DMS 273 treated with DMSO at 0.1 percent for 48 hours (cell line): ENCODE measurements at regions not wholly inside any gene's neighbourhood (a gene's known extent, or its start where the extent isn't known, plus 50 kb on each side); places are given as distances from the start of the nearest gene placed in this dataset.
"Not testable (repeated sequence)": the region's sequence is repeated elsewhere in the genome, so short reads cannot be mapped to it uniquely, and the experiment has no call there.

Experiments
- DNase-seq: peaks from one replicate; lab custom pipeline; 2025; lab: John Stamatoyannopoulos, UW

DNA sequence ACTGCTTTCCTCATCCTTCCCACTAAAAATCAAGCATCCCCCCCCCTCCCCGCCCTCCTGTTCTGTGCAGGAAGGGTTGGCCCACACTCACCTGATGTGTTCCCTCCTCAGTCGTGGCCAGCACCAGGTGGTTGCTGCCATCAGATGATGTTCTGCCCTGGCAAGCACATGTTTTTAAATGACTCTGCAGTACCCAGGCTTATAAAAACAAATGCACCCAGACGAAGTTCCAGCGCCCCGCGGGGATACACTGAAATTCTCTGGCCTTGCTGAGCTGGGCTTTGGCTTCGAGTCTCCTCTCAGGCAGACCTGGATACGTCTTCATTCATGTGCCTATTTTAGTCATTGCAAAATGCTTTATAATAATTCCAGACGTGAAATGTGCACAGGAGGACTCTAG, 316.3 kb downstream of the DLEU7 start:
- DNase-seq, result no peak

DNA sequence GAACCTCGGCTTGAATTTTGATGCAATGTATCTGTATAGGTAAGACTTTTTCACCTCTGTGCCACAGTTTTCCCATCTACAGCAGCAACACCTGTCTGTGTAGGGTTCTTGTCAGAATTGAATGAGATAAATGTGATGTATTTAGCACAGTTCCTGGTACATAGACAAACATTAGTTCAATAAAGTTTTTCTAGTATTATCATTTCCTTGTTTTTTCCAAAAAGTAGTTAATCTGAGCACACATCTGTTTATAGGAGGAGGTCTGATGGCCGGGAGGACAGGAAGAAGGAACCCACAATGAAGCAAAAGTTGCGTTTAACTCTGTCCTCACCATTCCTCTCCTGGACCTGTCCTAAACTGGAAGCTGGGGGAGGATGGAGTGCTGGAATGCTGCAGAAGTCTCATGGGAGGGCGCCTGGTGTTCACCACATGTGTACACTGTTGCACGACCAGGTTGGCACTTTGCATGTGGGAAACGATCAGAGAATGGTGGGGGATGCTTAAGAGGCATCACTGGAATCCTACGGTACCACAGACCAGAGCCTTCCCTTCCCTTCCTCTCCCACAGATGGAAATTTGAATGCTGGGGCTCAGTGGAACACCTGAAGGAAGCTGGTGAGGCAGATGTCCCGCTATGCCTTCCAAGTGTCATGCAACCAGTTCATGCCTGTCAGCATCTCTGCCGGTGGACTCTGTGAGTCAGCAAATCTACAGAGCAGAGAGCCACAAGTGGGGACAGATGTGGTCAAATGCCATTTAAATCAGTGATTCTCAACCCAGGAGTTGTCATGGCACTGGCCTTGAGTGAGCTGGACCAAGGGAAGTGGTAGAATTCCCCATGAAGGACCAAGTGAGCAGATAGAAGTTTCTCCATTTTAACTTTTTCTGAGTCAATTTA, 315.6 kb downstream of the DLEU7 start:
- no peak for DNase-seq

DNA sequence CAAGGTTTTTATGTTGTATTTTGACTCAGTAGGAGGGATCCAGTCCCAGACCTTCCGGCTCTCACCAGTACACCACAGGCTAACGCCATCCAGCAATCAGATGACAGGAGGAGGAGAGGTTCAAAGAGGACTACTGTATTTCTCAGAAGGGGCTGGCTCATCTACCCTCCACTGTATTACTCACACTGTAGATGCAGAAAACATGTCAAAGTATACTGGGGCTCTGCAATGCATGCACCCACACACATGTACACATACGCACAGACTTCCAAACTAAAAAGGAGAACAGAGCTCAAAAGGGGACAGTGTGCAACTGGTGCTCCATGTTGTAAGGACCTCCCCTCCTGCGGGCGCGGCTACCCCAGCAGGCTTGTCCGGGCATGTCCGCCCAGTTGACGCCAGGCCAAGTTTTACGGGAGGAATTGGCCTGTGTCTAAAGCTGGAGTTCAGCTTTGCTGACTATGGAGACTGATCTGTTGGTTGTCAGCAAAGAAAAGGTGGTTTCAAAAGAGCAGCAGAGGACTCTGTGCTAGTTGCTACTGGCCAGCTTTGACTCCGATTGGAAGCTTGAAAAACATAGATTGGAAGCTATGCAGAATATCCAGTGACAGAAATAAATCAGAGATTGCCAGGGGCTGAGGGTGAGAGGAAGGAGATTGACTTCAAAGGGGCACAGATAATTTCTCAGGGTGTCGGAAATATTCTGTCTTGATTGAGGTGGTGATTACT, 314.2 kb downstream of the DLEU7 start:
- DNase-seq, result peak; percentile 71

DNA sequence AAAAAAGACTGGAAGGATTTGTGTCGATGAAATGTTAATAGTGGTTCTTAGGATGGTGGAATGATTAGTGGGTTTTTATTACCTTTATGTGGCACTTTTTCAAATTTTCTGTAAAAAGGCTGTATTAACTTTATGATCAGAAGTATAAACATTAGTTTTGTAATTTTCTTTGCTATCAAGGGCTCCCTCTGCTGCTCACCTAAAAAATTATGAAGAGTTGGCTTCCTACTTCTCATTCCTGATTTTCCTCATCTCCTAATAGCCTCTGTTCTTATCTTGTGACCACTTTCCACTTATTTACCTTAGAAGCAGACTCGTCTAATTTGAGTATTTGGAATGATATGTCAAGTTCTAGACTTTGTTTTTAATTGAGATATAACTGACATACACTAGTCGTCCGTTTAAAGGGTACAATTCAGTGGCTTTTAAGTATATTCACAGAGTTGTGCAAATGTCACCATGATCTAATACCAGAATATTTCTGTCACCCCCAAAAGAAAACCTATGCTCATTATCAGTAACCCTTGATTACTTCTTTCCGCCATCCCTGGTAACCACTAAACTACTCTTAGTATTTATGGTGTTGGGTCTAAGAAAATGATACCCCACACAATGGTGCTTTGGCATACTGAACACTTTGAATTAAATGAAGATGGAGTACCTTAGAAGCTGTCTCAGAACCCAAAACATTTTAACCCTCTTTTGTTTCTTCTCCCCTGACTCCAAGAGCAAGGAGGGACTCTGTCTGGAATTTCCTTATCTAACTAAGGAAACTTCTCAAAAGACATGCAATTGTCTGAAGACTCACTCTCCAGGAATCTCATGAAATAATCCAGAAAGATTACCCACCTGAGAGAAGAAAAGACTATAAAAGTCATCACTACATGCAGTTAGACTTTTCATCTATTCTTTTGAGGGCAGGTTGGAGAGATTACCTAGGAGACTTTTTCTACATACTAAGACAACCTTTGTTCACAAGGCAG, 311.3 kb downstream of the DLEU7 start:
- DNase-seq, result no peak

DNA sequence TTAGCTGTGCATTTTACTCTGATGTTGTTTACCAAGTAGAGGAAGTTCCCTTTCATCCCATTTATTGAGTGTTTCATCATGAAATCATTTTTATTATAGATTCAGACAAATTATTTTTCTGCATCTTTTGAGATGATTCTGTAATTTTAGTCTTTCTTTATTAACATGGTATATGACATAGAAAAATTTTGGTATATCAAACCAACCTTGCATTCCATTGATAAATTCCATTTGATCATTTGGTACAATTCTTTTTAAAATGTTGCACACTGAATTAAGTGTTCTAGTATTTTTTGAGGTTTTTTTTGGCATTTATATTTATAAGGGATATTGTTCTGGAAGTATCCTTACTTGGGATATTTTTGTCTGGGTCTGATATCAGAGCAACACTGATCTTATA, 308.4 kb downstream of the DLEU7 start:
- DNase-seq, result no peak

DNA sequence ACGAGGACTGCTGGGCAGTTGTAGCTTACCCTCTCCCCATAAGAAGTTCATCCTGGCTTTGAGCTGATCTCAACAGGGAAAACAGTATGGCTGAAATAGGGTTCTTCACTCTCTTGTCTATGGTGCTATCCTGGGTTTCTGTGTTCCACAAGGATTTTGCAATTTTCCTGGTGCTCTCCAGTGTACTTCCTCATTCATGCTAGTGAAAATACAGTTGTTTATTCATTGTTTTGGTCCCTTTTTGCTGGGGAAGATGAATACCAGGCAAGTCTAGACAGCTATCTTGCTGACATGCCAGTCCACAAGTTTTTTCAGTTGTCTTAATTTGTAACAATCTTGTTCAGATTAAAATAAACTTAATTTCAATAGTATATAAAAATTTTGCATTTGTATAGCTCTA, 306.5 kb downstream of the DLEU7 start:
- no peak for DNase-seq

DNA sequence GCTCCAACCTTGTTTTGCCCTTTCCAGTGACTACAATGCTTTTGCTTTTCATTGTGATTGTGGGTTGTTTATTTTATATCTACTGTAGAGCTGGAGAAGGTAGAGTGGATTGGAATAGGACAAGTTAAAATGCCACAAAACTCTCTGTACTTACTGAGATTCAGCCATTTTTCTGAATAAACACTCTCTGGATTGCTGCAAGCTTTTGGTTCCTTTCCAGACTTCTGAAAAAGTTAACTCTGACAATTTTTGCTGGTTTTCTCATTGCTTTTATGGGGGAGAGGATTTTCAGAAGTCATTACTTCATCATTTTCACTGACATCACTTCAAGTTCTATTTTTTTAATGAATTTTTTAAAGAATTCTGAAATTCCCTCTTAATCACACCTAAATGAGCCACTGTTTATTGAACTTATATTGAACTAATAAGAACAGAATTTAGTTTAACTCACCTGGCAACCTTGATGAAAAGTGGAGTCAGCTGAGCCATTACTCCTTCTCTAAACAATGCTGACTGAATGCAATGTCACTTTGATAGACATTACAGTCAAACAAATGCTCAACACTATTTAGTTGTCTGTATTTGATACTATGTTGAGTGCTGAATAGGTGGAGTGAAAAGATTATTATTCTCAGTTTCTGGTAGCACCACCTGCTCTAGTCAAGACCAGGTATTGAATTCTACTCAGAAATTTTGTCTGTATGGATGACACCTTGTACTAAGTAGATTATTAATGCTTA, 303.5 kb downstream of the DLEU7 start:
- no peak for DNase-seq

DNA sequence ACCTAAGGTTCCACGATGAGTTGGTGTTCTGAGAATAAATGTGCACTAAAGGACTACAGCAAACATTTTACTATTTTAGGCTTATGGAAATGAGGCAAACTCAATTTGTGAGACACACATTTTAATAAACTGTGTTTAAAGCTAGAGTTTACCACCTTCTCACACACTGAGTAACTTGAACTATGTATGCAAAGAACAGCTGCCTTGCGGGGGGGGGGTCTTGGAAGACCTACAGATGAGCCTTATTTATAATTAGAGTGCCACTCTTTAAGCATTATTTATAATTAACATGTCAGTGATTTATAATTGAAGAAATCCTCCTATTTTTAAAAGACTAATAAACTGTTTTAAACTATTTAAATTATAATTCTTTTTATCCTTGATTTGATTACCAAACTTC, 300.4 kb downstream of the DLEU7 start:
- no peak for DNase-seq

DNA sequence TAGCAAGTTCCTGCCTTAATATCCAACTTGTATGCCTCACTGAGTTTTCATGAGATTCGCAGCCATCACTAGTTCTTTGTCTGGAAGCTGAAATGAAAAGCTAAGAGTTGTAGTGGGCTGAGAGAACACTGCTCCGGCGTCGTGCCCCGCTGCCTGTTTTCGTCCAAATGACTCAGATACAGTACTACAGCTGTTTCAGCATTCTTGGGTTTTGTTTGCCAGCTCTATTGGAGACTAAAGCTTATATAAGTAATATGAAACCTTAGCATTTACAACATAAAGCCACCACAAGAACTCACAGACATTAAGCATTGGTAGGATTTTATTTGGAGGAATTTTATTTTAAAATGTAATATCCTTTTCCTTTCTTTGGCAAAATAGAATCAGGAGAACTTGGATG, 299.7 kb downstream of the DLEU7 start:
- peak; percentile 13 for DNase-seq

DNA sequence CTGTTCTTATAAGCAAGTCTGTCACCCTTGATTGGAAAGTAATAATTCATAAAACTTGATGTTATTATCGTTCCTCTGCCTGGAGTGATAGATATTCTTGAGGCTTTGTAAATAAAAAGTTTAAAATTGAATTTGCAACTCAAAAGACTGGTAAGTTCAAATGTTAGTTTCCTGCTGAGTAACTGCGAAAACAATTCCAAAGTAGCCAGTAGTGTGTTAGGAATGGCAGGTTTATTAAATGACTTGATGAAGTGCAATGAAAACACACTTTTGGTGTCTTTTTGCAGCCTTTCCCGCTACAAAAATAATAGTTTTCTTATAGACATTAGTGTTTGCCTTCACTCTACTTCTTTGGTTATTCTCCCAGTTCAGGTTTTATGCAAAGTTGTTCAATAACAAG, 299.3 kb downstream of the DLEU7 start:
- no peak for DNase-seq

DNA sequence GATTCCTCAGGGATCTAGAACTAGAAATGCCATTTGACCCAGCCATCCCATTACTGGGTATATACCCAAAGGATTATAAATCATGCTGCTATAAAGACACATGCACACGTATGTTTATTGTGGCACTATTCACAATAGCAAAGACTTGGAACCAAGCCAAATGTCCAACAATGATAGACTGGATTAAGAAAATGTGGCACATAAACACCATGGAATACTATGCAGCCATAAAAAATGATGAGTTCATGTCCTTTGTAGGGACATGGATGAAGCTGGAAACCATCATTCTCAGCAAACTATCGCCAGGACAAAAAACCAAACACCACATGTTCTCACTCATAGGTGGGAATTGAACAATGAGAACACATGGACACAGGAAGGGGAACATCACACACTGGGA, 296.3 kb downstream of the DLEU7 start:
- not testable (repeated sequence) for DNase-seq

DNA sequence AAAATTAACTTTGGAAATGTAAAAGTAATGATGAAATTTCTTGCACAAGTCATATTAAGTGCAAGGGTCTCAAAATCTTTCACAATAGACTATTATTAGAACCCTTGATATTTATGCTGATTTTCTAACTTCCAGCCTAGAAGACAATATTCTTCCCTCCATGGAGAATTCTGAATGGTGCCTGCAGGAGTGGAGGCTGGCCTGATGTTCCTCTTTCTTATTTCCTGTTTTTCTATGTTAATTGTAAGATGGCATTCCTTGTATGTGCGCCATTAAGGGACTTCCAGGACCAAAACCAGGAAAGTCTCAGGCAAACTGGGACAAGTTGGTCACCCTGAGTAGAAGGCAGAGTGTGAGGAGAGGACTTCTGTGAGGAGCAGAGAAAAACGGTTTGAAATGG, 294.9 kb downstream of the DLEU7 start:
- DNase-seq, result no peak

DNA sequence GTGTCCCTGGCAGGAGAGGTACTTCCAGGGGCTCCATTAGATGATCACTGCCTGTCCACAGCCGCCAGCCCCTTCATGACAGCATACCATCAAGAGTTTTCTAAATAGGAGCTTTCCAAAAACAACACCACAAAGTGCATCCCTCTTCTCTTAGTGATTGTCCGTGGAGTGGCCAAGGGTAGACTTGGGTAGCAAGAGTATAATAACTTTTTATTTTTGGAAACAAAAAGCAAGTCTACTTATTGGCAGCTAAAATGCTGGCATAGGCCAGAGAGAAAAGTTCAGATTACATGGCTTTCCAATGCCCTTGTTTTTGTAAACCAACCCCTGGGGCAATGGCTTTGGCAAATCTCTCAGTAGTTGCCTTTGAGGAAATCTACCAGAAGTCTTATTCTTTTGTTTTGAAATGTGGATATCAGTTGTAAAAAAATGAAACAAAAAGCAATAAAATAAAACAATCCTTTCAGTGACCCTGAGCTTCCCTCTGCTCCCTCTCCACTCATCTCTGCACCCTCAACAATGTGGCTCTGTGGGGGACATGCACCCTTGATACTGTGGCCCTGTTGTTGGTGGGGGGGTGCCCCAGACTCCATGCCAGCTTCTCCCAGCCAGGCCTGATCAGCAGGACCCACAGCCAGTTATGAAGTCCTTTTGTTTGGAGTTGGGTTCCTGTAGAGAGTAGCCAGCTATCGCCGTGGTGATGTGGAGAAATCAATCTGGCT, 294.1 kb downstream of the DLEU7 start:
- no peak for DNase-seq

DNA sequence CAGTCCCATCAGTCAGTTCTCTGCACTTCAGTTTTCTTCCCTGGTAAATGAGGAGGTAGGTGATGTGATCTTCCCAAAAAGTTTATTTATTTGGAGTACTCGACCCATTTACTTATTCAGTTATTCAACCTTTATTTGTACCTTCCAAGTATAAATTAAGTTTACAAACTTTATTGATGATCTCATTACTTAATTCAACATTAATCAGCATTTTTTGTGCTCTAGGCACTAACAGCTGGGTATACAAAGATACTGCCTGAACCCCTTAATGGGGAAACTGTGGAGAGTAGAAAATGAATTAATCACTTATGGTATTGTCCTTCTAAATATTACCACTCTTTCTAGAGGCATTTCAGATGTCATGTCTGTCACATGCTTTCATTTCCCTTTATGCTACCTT, 293.3 kb downstream of the DLEU7 start:
- no peak for DNase-seq

DNA sequence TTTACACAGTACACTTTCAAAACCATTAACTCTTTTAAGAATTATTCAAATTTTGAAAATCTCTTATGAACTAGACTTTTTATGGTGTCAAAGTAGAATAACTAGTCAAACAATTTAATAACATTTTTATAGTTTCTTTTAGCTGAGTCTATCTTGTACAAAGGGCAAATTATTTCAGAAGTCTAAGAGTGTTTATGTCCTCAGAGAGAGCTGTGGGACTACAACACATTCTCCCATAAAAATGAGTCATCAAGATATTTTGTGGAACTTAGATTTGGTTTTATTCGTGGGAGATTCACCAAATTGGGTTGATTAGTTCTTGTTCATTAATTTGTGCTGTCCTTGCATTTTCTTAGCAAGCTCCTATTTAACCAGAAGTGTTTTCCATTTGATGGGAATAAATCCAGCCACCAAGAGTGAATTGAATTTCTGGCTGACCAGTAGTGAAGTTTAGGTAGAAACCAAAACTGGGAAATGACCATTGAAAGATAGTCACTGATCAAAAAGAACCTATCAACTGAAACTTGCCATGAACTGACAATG, 291.0 kb downstream of the DLEU7 start:
- no peak for DNase-seq

DNA sequence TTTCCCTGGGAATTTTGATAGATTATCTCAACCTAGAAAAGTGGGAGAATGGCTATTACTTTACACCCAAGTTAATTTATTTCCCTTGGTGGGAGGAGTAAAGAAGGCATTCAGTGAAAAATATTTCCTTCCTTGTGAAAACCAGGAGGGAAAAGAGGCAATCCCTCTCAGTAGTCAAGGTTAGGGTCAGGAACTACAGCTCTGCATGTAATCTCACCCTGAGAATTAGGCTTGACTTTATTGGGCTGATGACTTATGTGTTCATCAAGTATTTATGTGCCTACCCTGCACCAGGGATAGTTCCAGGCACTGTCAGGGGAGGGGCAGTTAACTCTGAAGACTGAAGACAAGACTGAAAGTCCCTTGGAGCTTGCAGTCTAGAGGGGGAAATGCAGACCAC, 281.8 kb downstream of the DLEU7 start:
- no peak for DNase-seq

DNA sequence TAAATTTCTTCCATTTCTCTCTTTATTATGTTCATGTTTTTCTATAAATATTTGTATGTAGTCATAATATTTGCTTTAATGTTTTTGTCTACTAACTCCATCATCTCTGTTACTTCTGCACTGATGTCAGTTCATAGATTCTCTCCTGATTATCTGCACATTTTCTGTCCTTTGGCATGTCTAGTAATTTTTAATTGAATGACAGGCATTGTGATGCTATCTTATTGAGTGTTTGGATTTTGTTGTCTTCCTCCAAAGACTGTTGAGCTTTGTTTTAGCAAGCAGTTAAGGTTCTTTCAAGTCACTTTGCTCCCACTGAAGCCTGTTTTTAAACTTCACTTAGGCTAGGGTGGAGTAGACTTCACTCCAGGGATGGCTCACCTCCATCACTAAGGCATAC, 276.8 kb downstream of the DLEU7 start:
- DNase-seq, result no peak

DNA sequence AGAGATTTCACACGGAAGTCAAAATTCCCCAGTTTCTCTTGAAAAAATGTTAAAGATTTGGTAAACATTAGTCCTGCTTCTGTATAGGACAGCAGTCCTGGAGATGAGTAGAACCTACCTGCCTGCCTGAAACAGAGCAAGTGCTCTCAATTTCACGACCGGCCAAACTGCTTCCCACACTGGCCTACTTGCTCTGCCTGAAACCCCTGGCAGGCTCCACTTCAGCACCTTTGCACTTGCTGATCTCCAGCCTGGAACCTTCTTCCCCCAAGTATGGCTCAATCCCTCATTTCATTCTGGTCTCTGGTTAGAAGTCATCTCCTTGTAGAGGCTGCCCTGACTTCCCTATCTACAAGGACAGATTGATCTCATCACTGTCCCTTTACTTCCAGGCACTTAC, 271.4 kb downstream of the DLEU7 start:
- no peak for DNase-seq

DNA sequence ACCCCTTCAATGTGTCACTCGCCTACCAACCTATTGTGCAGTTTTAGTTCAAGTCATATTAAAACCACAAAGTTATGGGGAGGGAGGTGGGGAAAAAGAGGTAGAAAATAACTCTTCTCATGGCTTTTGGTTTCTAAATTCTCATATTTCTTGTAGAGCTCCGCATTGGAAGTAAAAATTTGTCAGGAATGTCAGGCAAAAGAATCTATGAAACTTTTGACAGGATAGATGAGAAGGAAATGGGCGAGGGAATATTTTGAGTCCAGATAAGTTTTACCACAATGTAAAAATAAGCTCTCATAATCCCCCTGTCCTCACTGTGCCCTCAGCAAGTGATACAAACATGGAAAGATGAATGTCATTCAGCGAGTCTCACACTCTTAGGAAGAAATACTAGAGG, 270.4 kb downstream of the DLEU7 start:
- DNase-seq, result no peak

DNA sequence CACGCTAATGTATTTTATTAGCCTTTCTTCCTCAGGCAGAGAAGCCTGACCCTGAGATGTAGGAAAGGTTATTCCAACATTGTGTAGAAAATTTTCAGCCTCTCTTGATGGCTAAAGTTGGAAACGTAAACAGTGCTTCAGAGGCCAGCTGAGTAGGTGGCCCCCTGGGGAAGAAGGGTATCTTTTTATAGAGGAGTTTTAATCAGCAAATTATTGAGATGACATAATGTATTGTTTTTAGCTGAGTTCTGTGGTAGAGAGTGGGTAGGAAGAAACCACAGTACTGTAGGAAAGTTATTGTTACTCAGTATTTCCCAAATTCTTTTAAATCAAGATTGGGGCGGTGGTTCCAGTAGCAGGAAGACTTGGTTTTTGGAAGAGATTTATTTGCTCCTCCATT, 268.8 kb downstream of the DLEU7 start:
- no peak for DNase-seq

DNA sequence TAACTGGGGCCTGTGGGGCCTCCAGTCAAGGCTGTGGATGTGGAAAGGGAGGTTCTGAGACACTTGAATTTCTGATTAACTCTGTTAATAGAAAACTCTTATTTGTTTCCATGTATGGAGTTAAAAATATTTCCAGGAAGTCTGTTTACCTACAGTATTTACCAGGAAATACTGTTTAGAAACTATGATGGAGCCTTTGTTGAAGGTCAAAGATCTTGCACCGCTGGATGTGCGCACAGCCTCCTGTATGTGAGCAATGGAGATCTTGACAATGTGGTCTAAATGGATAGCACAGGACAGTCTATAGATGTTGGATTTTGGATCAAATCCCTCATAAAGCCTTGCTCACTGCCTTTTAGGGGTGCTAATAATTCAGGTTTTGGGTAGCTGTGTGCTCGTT, 268.4 kb downstream of the DLEU7 start:
- DNase-seq, result no peak
